ENCODE measurements at regions not wholly inside any gene's neighbourhood (a gene's known extent, or its start where the extent isn't known, plus 50 kb on each side); places are given as distances from the start of the nearest gene placed in this dataset.

DNA sequence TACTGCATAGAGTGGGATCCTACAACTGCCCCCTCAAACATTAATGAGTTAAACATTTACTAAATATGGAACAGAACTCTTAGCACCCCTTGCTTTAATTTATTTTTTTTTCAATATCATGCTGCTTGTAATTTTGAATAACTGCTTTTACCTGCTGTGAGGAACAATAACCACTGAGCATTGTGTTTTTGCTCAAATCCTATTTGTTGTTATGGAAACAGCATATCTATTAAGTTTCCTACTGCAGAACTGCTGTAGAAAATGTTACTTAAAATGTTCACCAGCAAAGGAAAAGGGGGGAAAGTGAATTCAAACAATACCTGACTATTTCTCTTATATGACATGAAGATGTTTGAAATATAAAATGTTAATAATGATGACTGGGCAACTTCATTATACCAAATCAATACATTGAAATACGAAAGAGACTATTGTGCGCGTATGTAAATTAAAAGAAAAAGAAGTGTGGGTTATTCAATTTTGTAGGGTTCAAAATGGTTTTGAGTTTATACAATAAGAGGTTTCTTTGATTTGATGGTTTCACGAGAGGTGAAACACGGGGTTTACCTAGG is 1043.8 kb upstream of the NUDT12 start:
- intact Hi-C loops (cut with micrococcal nuclease): no loop called here
- ATAC-seq (ENCODE audit: low read depth): no peak

More for the DNA sequence above, 1043.8 kb upstream of the NUDT12 start:
- no peaks in the 10 kb centered on the region for H3K9me3 ChIP-seq (ENCODE audit: control insufficient read depth, insufficient read depth, low read length)
- H4K91ac ChIP-seq (ENCODE audit: insufficient read depth, low read depth, low read length): no peak overlapping the region
- TF ChIP-seq MXI1 (IDR thresholded peaks at IDR 0.05; ENCODE audit: borderline replicate concordance, low read depth, low read length): no peak
- TF ChIP-seq RCOR1 (IDR thresholded peaks at IDR 0.05; ENCODE audit: insufficient replicate concordance, low read length): no peak
- TF ChIP-seq, protein P1, sequence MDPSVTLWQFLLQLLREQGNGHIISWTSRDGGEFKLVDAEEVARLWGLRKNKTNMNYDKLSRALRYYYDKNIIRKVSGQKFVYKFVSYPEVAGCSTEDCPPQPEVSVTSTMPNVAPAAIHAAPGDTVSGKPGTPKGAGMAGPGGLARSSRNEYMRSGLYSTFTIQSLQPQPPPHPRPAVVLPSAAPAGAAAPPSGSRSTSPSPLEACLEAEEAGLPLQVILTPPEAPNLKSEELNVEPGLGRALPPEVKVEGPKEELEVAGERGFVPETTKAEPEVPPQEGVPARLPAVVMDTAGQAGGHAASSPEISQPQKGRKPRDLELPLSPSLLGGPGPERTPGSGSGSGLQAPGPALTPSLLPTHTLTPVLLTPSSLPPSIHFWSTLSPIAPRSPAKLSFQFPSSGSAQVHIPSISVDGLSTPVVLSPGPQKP (IDR thresholded peaks at IDR 0.05; ENCODE audit: borderline replicate concordance, low read depth, low read length): no peak
- TF ChIP-seq NFE2L2 (IDR thresholded peaks at IDR 0.05; ENCODE audit: low read depth, low read length): no peak
- TF ChIP-seq RFX5 (IDR thresholded peaks at IDR 0.05; ENCODE audit: low read depth, low read length): no peak
- no peak for TF ChIP-seq RAD21 (IDR thresholded peaks at IDR 0.05; ENCODE audit: low read length)
- TF ChIP-seq, protein P2, sequence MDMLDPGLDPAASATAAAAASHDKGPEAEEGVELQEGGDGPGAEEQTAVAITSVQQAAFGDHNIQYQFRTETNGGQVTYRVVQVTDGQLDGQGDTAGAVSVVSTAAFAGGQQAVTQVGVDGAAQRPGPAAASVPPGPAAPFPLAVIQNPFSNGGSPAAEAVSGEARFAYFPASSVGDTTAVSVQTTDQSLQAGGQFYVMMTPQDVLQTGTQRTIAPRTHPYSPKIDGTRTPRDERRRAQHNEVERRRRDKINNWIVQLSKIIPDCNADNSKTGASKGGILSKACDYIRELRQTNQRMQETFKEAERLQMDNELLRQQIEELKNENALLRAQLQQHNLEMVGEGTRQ (IDR thresholded peaks at IDR 0.05; ENCODE audit: low read depth, low read length): no peak
- no peak for TF ChIP-seq BHLHE40 (IDR thresholded peaks at IDR 0.05; ENCODE audit: low read depth, low read length)
- no peak for TF ChIP-seq MAZ (IDR thresholded peaks at IDR 0.05; ENCODE audit: borderline replicate concordance, low read depth, low read length)
- TF ChIP-seq CEBPB (IDR thresholded peaks at IDR 0.05; ENCODE audit: low read depth, low read length): no peak
- TF ChIP-seq, protein P3, sequence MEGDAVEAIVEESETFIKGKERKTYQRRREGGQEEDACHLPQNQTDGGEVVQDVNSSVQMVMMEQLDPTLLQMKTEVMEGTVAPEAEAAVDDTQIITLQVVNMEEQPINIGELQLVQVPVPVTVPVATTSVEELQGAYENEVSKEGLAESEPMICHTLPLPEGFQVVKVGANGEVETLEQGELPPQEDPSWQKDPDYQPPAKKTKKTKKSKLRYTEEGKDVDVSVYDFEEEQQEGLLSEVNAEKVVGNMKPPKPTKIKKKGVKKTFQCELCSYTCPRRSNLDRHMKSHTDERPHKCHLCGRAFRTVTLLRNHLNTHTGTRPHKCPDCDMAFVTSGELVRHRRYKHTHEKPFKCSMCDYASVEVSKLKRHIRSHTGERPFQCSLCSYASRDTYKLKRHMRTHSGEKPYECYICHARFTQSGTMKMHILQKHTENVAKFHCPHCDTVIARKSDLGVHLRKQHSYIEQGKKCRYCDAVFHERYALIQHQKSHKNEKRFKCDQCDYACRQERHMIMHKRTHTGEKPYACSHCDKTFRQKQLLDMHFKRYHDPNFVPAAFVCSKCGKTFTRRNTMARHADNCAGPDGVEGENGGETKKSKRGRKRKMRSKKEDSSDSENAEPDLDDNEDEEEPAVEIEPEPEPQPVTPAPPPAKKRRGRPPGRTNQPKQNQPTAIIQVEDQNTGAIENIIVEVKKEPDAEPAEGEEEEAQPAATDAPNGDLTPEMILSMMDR (conservative IDR thresholded peaks at IDR 0.05; ENCODE audit: low read depth, low read length): no peak
- TF ChIP-seq MAFK (IDR thresholded peaks at IDR 0.05; ENCODE audit: low read depth, low read length): no peak
- TF ChIP-seq SMC3 (IDR thresholded peaks at IDR 0.05; ENCODE audit: low read depth, low read length): no peak
- no peak for TF ChIP-seq POLR2A (IDR thresholded peaks at IDR 0.05; ENCODE audit: low read depth, low read length)
- no peak for TF ChIP-seq FOS (IDR thresholded peaks at IDR 0.05; ENCODE audit: low read depth, low read length)
- no peak for TF ChIP-seq CHD1 (IDR thresholded peaks at IDR 0.05; ENCODE audit: low read depth, low read length)
- H3K4me3 ChIP-seq (ENCODE audit: insufficient read depth, low read depth, low read length): no peak overlapping the region
- no peak overlapping the region for H2BK5ac ChIP-seq (ENCODE audit: low read depth, low read length, poor library complexity, severe bottlenecking)
- no peak overlapping the region for H3K9ac ChIP-seq (ENCODE audit: low read depth, low read length)
- H2BK15ac ChIP-seq (ENCODE audit: low read depth, low read length): no peak overlapping the region
- no peak overlapping the region for H3K4me2 ChIP-seq (ENCODE audit: low read depth, low read length)
- H3K18ac ChIP-seq (ENCODE audit: low read depth, low read length): no peak overlapping the region
- ChIA-PET CTCF (no interaction called here), POLR2A (ENCODE audit: unreplicated experiment) (no interaction called here)
- no peaks in the 10 kb centered on the region for H3K27me3 ChIP-seq (ENCODE audit: control insufficient read depth, insufficient read depth, low read length)
- H3K79me1 ChIP-seq (ENCODE audit: low read depth in 1 of 2, low read length in 2 of 2): no peaks in the 10 kb centered on the region
- H2AK9ac ChIP-seq (replicated peaks; ENCODE audit: low read depth, low read length, poor library complexity): no peak overlapping the region
- no peak overlapping the region for H3K4ac ChIP-seq (ENCODE audit: low read depth, low read length)
- H4K8ac ChIP-seq (ENCODE audit: low read depth in 2 of 2, low read length in 2 of 2): no peak overlapping the region
- no TSS peak for BruUV-seq (replicated peaks)
- no peak overlapping the region for H2BK120ac ChIP-seq (ENCODE audit: low read depth, low read length)
- H3K14ac ChIP-seq (replicated peaks; ENCODE audit: low read depth, low read length): no peak overlapping the region
- no peak overlapping the region for H4K5ac ChIP-seq (ENCODE audit: low read depth, low read length)
- H2AFZ ChIP-seq (replicated peaks; ENCODE audit: low read length, poor library complexity): no peak overlapping the region
- H2AK5ac ChIP-seq (ENCODE audit: low read depth, low read length): no peak overlapping the region
- H3K56ac ChIP-seq (ENCODE audit: extremely low read depth, insufficient read depth, low read length): no peak overlapping the region
- no peak for DNase-seq
- no peak overlapping the region for H2BK20ac ChIP-seq (ENCODE audit: low read depth, low read length)
- dilution Hi-C loops (cut with HindIII; ENCODE audit: low sequenced_read_pairs, unreplicated experiment) (no loop called here), in situ Hi-C loops (cut with MboI; ENCODE audit: low sequenced_read_pairs) (no loop called here)
- no peak overlapping the region for H3K23ac ChIP-seq (ENCODE audit: low read depth, low read length)
- WGBS, 2 experiments (ENCODE audit: extremely low coverage in 2 of 2, insufficient read length in 1 of 2): 100% methylated on average over 3 of the region's 5 CpGs; no CpG with 5 or more reads in 1 of the 2 experiments
- H3K27ac ChIP-seq (ENCODE audit: insufficient read depth, low read length): no peak overlapping the region
- H3K4me1 ChIP-seq (ENCODE audit: control insufficient read depth, insufficient read depth, low read length): no peaks in the 10 kb centered on the region
- no peaks in the 10 kb centered on the region for H4K20me1 ChIP-seq (ENCODE audit: insufficient read depth, low read length)
- H3K36me3 ChIP-seq (ENCODE audit: control insufficient read depth, insufficient read depth, low read length): no peaks in the 10 kb centered on the region
- H3K9me1 ChIP-seq (ENCODE audit: insufficient read depth, low read length): no peaks in the 10 kb centered on the region

Data from IMR-90 (cell line).